ENCODE measurements at regions not wholly inside any gene's neighbourhood (a gene's known extent, or its start where the extent isn't known, plus 50 kb on each side); places are given as distances from the start of the nearest gene placed in this dataset.

DNA sequence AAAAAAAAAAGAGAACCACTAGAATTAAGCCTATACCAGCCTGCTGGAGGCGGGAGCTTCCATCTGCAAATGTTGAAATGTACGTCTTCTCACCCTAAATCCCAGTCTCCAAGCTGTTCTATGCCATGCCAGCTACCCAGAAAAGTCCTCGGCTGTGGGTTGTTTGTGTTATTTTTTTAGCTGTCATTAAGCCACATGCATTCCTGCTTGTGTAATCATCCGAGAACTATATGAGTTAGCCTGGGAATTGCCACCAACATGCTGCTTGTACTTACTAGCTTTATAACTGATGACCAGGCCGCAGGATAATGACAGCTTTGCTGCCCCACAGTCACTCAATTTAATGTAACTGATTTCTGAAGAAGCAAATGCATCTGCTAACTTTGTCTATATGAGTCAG lies 313.9 kb upstream of the SALL1 start:
- Histone ChIP-seq H3K9ac (ENCODE audit: low read depth, low read length, poor library complexity) (no peak overlapping the region), H3K4me2 (ENCODE audit: insufficient read depth, low read length, poor library complexity, severe bottlenecking) (no peak overlapping the region), H2AK5ac (ENCODE audit: low read depth, low read length) (no peak overlapping the region), H3K36me3 (replicated peaks in 1 of 2; ENCODE audit: control insufficient read depth in 2 of 2, insufficient read depth in 2 of 2, low read length in 2 of 2) (no peaks in the 10 kb centered on the region), H2BK12ac (ENCODE audit: low read length) (no peak overlapping the region), H3K14ac (ENCODE audit: low read length) (no peak overlapping the region), H2AFZ (ENCODE audit: low read length) (no peak overlapping the region), H3K9me3 (replicated peaks in 1 of 2; ENCODE audit: control insufficient read depth in 2 of 2, insufficient read depth in 1 of 2, low read depth in 1 of 2, low read length in 2 of 2) (no peaks in the 10 kb centered on the region), H3K4me1 (ENCODE audit: control insufficient read depth in 2 of 2, insufficient read depth in 1 of 2, low read depth in 1 of 2, low read length in 2 of 2) (peaks cover 6 to 11% of the 10 kb centered on the region in 2 donors), H3K27me3 (ENCODE audit: control insufficient read depth in 3 of 3, insufficient read depth in 3 of 3, low read depth in 1 of 3, low read length in 3 of 3) (no peaks in the 10 kb centered on the region), H3K18ac (ENCODE audit: low read length) (no peak overlapping the region), H2BK120ac (ENCODE audit: low read depth, low read length) (no peak overlapping the region), H2BK5ac (ENCODE audit: low read length) (no peak overlapping the region), H3K4me3 (ENCODE audit: low read length in 2 of 2) (no peak overlapping the region), H4K91ac (ENCODE audit: low read depth, low read length, poor library complexity) (no peak overlapping the region), H3K27ac (replicated peaks; ENCODE audit: low read length) (no peak overlapping the region), H2BK15ac (ENCODE audit: low read length) (no peak overlapping the region), H3K79me1 (ENCODE audit: low read depth, low read length) (no peaks in the 10 kb centered on the region), H4K8ac (ENCODE audit: low read depth, low read length) (no peak overlapping the region), H3K23ac (ENCODE audit: low read depth, low read length, poor library complexity) (no peak overlapping the region), H3K4ac (ENCODE audit: low read length) (no peak overlapping the region)
- no peak for DNase-seq (ENCODE audit: low spot score)
- no CpG with 5 or more reads among the region's 5 CpGs for WGBS, 2 donors (ENCODE audit: extremely low coverage in 2 of 2, insufficient read length in 2 of 2, insufficient replicate concordance in 1 of 2)

DNA sequence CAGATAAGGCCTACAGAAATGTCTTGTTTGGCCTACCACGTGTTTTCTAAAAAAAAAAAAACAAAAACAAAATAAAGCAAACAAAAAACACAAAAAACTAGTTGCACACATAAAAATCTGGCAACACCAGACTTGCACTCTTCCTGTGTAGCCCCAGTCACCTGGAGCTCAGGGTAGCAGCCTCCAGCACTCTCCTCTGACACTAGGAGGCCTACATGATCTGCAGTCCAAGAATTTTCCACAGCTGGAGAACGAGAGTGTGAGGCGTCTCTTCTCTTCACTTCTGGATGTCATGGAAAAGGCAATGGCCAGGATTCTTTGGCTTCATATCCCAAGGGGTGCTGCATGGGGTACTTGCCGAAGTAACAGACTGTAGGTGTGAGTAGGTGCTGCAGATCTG lies 310.2 kb upstream of the SALL1 start:
- no peak overlapping the region for H3K4me2 ChIP-seq (ENCODE audit: insufficient read depth, low read length, poor library complexity, severe bottlenecking)
- H2AK5ac ChIP-seq (ENCODE audit: low read depth, low read length): peak overlapping the region; percentile 73
- H2BK12ac ChIP-seq (ENCODE audit: low read length): no peak overlapping the region
- H3K14ac ChIP-seq (ENCODE audit: low read length): no peak overlapping the region
- WGBS, 2 donors (ENCODE audit: extremely low coverage in 2 of 2, insufficient read length in 2 of 2, insufficient replicate concordance in 1 of 2): no CpG with 5 or more reads among the region's 4 CpGs
- H3K27me3 ChIP-seq (ENCODE audit: control insufficient read depth in 3 of 3, insufficient read depth in 3 of 3, low read depth in 1 of 3, low read length in 3 of 3): no peaks in the 10 kb centered on the region
- peaks cover 18 to 21% of the 10 kb centered on the region in 2 donors for H3K4me1 ChIP-seq (ENCODE audit: control insufficient read depth in 2 of 2, insufficient read depth in 1 of 2, low read depth in 1 of 2, low read length in 2 of 2)
- H2BK15ac ChIP-seq (ENCODE audit: low read length): no peak overlapping the region
- no peak overlapping the region for H4K91ac ChIP-seq (ENCODE audit: low read depth, low read length, poor library complexity)
- H3K9me3 ChIP-seq (replicated peaks in 1 of 2; ENCODE audit: control insufficient read depth in 2 of 2, insufficient read depth in 1 of 2, low read depth in 1 of 2, low read length in 2 of 2): no peaks in the 10 kb centered on the region
- H3K9ac ChIP-seq (ENCODE audit: low read depth, low read length, poor library complexity): no peak overlapping the region
- H3K79me1 ChIP-seq (ENCODE audit: low read depth, low read length): no peaks in the 10 kb centered on the region
- H3K23ac ChIP-seq (ENCODE audit: low read depth, low read length, poor library complexity): no peak overlapping the region
- H2AFZ ChIP-seq (ENCODE audit: low read length): no peak overlapping the region
- no peak overlapping the region for H3K27ac ChIP-seq (replicated peaks; ENCODE audit: low read length)
- H2BK120ac ChIP-seq (ENCODE audit: low read depth, low read length): peak overlapping the region; percentile 4
- H3K4me3 ChIP-seq (ENCODE audit: low read length in 2 of 2): no peak overlapping the region
- DNase-seq (ENCODE audit: low spot score): no peak
- H3K36me3 ChIP-seq (replicated peaks in 1 of 2; ENCODE audit: control insufficient read depth in 2 of 2, insufficient read depth in 2 of 2, low read length in 2 of 2): no peaks in the 10 kb centered on the region
- H2BK5ac ChIP-seq (ENCODE audit: low read length): no peak overlapping the region
- H4K8ac ChIP-seq (ENCODE audit: low read depth, low read length): no peak overlapping the region
- H3K4ac ChIP-seq (ENCODE audit: low read length): no peak overlapping the region
- peak overlapping the region; percentile 67 for H3K18ac ChIP-seq (ENCODE audit: low read length)

GRCh38 chr16:51458356-51459140 lies 307.5 kb upstream of the SALL1 start:
- no CpG with 5 or more reads among the region's 11 CpGs for WGBS, 2 donors (ENCODE audit: extremely low coverage in 2 of 2, insufficient read length in 2 of 2, insufficient replicate concordance in 1 of 2)
- H2AK5ac ChIP-seq (ENCODE audit: low read depth, low read length): no peak overlapping the region
- no peak overlapping the region for H4K91ac ChIP-seq (ENCODE audit: low read depth, low read length, poor library complexity)
- peaks cover 18 to 19% of the 10 kb centered on the region in 2 donors for H3K4me1 ChIP-seq (ENCODE audit: control insufficient read depth in 2 of 2, insufficient read depth in 1 of 2, low read depth in 1 of 2, low read length in 2 of 2)
- H3K4me3 ChIP-seq (ENCODE audit: low read length in 2 of 2): no peak overlapping the region
- H3K18ac ChIP-seq (ENCODE audit: low read length): no peak overlapping the region
- no peak overlapping the region for H2BK120ac ChIP-seq (ENCODE audit: low read depth, low read length)
- no peak overlapping the region for H4K8ac ChIP-seq (ENCODE audit: low read depth, low read length)
- H3K4ac ChIP-seq (ENCODE audit: low read length): no peak overlapping the region
- no peak for DNase-seq (ENCODE audit: low spot score)
- H3K27me3 ChIP-seq (ENCODE audit: control insufficient read depth in 3 of 3, insufficient read depth in 3 of 3, low read depth in 1 of 3, low read length in 3 of 3): no peaks in the 10 kb centered on the region
- peak overlapping the region; percentile 50 for H2AFZ ChIP-seq (ENCODE audit: low read length)
- H3K79me1 ChIP-seq (ENCODE audit: low read depth, low read length): no peaks in the 10 kb centered on the region
- H3K36me3 ChIP-seq (replicated peaks in 1 of 2; ENCODE audit: control insufficient read depth in 2 of 2, insufficient read depth in 2 of 2, low read length in 2 of 2): no peaks in the 10 kb centered on the region
- H3K27ac ChIP-seq (replicated peaks; ENCODE audit: low read length): peak overlapping the region; percentile 38
- no peak overlapping the region for H3K9ac ChIP-seq (ENCODE audit: low read depth, low read length, poor library complexity)
- no peaks in the 10 kb centered on the region for H3K9me3 ChIP-seq (replicated peaks in 1 of 2; ENCODE audit: control insufficient read depth in 2 of 2, insufficient read depth in 1 of 2, low read depth in 1 of 2, low read length in 2 of 2)
- no peak overlapping the region for H2BK15ac ChIP-seq (ENCODE audit: low read length)
- H3K23ac ChIP-seq (ENCODE audit: low read depth, low read length, poor library complexity): no peak overlapping the region
- no peak overlapping the region for H3K4me2 ChIP-seq (ENCODE audit: insufficient read depth, low read length, poor library complexity, severe bottlenecking)
- H2BK5ac ChIP-seq (ENCODE audit: low read length): no peak overlapping the region
- H2BK12ac ChIP-seq (ENCODE audit: low read length): no peak overlapping the region
- H3K14ac ChIP-seq (ENCODE audit: low read length): no peak overlapping the region

DNA sequence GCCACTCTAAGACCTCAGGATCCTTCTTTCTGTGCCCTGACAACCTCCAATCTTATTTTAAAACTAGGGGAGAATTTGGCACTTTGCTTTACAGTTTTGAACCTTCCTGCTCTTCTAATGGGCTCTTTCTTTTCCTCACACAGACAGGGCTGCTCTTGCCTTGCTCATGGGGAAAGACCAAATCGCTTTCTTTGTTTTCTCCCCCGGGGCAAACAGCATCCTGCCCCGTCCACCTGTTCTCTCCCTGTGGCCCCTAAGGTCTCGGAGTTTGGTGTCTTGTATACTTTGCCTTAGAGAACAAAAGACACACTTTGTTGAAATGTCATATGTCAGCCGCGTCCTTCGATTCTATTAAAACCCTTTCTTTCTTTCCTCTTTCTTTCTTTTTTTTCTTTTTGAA lies 306.7 kb upstream of the SALL1 start:
- peak overlapping the region; percentile 50 for H2AFZ ChIP-seq (ENCODE audit: low read length)
- no peak overlapping the region for H3K4me3 ChIP-seq (ENCODE audit: low read length in 2 of 2)
- H3K4me2 ChIP-seq (ENCODE audit: insufficient read depth, low read length, poor library complexity, severe bottlenecking): no peak overlapping the region
- H3K4ac ChIP-seq (ENCODE audit: low read length): no peak overlapping the region
- peak overlapping the region; percentile 58 for H3K27ac ChIP-seq (replicated peaks; ENCODE audit: low read length)
- H2AK5ac ChIP-seq (ENCODE audit: low read depth, low read length): no peak overlapping the region
- H3K4me1 ChIP-seq (ENCODE audit: control insufficient read depth in 2 of 2, insufficient read depth in 1 of 2, low read depth in 1 of 2, low read length in 2 of 2): peaks cover 16 to 21% of the 10 kb centered on the region in 2 donors
- H3K27me3 ChIP-seq (ENCODE audit: control insufficient read depth in 3 of 3, insufficient read depth in 3 of 3, low read depth in 1 of 3, low read length in 3 of 3): no peaks in the 10 kb centered on the region
- no peak overlapping the region for H2BK12ac ChIP-seq (ENCODE audit: low read length)
- no peak overlapping the region for H2BK15ac ChIP-seq (ENCODE audit: low read length)
- no peaks in the 10 kb centered on the region for H3K36me3 ChIP-seq (replicated peaks in 1 of 2; ENCODE audit: control insufficient read depth in 2 of 2, insufficient read depth in 2 of 2, low read length in 2 of 2)
- no peak overlapping the region for H3K23ac ChIP-seq (ENCODE audit: low read depth, low read length, poor library complexity)
- H3K18ac ChIP-seq (ENCODE audit: low read length): no peak overlapping the region
- H3K79me1 ChIP-seq (ENCODE audit: low read depth, low read length): no peaks in the 10 kb centered on the region
- WGBS, 2 donors (ENCODE audit: extremely low coverage in 2 of 2, insufficient read length in 2 of 2, insufficient replicate concordance in 1 of 2): no CpG with 5 or more reads among the region's 7 CpGs
- no peak overlapping the region for H3K9ac ChIP-seq (ENCODE audit: low read depth, low read length, poor library complexity)
- no peak overlapping the region for H3K14ac ChIP-seq (ENCODE audit: low read length)
- no peaks in the 10 kb centered on the region for H3K9me3 ChIP-seq (replicated peaks in 1 of 2; ENCODE audit: control insufficient read depth in 2 of 2, insufficient read depth in 1 of 2, low read depth in 1 of 2, low read length in 2 of 2)
- H2BK120ac ChIP-seq (ENCODE audit: low read depth, low read length): no peak overlapping the region
- no peak overlapping the region for H2BK5ac ChIP-seq (ENCODE audit: low read length)
- H4K91ac ChIP-seq (ENCODE audit: low read depth, low read length, poor library complexity): no peak overlapping the region
- DNase-seq (ENCODE audit: low spot score): no peak
- no peak overlapping the region for H4K8ac ChIP-seq (ENCODE audit: low read depth, low read length)

Measured in neuronal stem cell (in vitro differentiated cells).